ENCODE measurements at regions not wholly inside any gene's neighbourhood (a gene's known extent, or its start where the extent isn't known, plus 50 kb on each side); places are given as distances from the start of the nearest gene placed in this dataset.
"Not testable (repeated sequence)": the region's sequence is repeated elsewhere in the genome, so short reads cannot be mapped to it uniquely, and the experiment has no call there.

- in situ Hi-C loops (cut with MboI): no loop called here
- 14 to 17% methylated on average over 1 of the region's 1 CpG for WGBS, 2 experiments (ENCODE audit: low coverage in 1 of 2, low lambda C conversion rate in 2 of 2, missing lambda C conversion rate in 2 of 2)
These were observed 355.1 kb downstream of the KCNN2 start for GRCh38 chr5:114716955-114717354.

GRCh38 chr5:114704225-114704893 lies 342.5 kb downstream of the KCNN2 start:
- H3F3A ChIP-seq (ENCODE audit: insufficient read depth); H3K9ac ChIP-seq; H3K9me3 ChIP-seq (ENCODE audit: low read depth); DNase-seq; H3K27me3 ChIP-seq (replicated peaks; ENCODE audit: insufficient read depth); H3K4me2 ChIP-seq (ENCODE audit: unreplicated experiment); H3K4me1 ChIP-seq (ENCODE audit: insufficient read depth); H3K4me3 ChIP-seq; H3K79me2 ChIP-seq (ENCODE audit: insufficient read depth); H3K36me3 ChIP-seq (ENCODE audit: low read depth); in situ Hi-C loops (cut with MboI); H4K20me1 ChIP-seq (ENCODE audit: insufficient read depth); H2AFZ ChIP-seq; H3K27ac ChIP-seq; H3K9me2 ChIP-seq (ENCODE audit: insufficient read depth): not testable (repeated sequence)
- 64 to 71% methylated on average over 18 to 31 of the region's 31 CpGs for WGBS, 2 experiments (ENCODE audit: low coverage in 1 of 2, low lambda C conversion rate in 2 of 2, missing lambda C conversion rate in 2 of 2)

More at GRCh38 chr5:114716955-114717354, 355.1 kb downstream of the KCNN2 start:
- H3K4me2 ChIP-seq (ENCODE audit: unreplicated experiment): no peak overlapping the region
- H3K27ac ChIP-seq: no peak overlapping the region
- TF ChIP-seq EZH2phosphoT487 (IDR thresholded peaks at IDR 0.05; ENCODE audit: insufficient read depth, low read depth) (no peak), EZH2 (IDR thresholded peaks at IDR 0.05; ENCODE audit: insufficient read depth, poor library complexity, severe bottlenecking) (no peak)
- DNase-seq: no peak
- no peak overlapping the region for H2AFZ ChIP-seq
- H3K4me1 ChIP-seq (ENCODE audit: insufficient read depth): no peaks in the 10 kb centered on the region
- H3K9me3 ChIP-seq (ENCODE audit: low read depth): no peaks in the 10 kb centered on the region
- H3K9ac ChIP-seq: no peak overlapping the region
- no peaks in the 10 kb centered on the region for H3K79me2 ChIP-seq (ENCODE audit: insufficient read depth)
- no peaks in the 10 kb centered on the region for H4K20me1 ChIP-seq (ENCODE audit: insufficient read depth)
- H3K36me3 ChIP-seq (ENCODE audit: low read depth): no peaks in the 10 kb centered on the region
- H3F3A ChIP-seq (ENCODE audit: insufficient read depth): no peaks in the 10 kb centered on the region
- H3K27me3 ChIP-seq (replicated peaks; ENCODE audit: insufficient read depth): no peaks in the 10 kb centered on the region
- no peaks in the 10 kb centered on the region for H3K9me2 ChIP-seq (ENCODE audit: insufficient read depth)
- no peak overlapping the region for H3K4me3 ChIP-seq

GRCh38 chr5:114702731-114703130 lies 340.9 kb downstream of the KCNN2 start:
- H4K20me1 ChIP-seq (ENCODE audit: insufficient read depth): no peaks in the 10 kb centered on the region
- WGBS, 2 experiments (ENCODE audit: low coverage in 1 of 2, low lambda C conversion rate in 2 of 2, missing lambda C conversion rate in 2 of 2): 5 to 10% methylated on average over 1 of the region's 1 CpG
- no peak overlapping the region for H3K9ac ChIP-seq
- H3K9me3 ChIP-seq (ENCODE audit: low read depth): no peaks in the 10 kb centered on the region
- no peaks in the 10 kb centered on the region for H3K36me3 ChIP-seq (ENCODE audit: low read depth)
- H3K79me2 ChIP-seq (ENCODE audit: insufficient read depth): no peaks in the 10 kb centered on the region
- DNase-seq: no peak
- no peaks in the 10 kb centered on the region for H3K9me2 ChIP-seq (ENCODE audit: insufficient read depth)
- no peaks in the 10 kb centered on the region for H3F3A ChIP-seq (ENCODE audit: insufficient read depth)
- no peaks in the 10 kb centered on the region for H3K27me3 ChIP-seq (replicated peaks; ENCODE audit: insufficient read depth)
- no peak overlapping the region for H3K27ac ChIP-seq
- H3K4me1 ChIP-seq (ENCODE audit: insufficient read depth): no peaks in the 10 kb centered on the region
- in situ Hi-C loops (cut with MboI): no loop called here
- no peak overlapping the region for H3K4me3 ChIP-seq
- H2AFZ ChIP-seq: no peak overlapping the region
- TF ChIP-seq EZH2 (IDR thresholded peaks at IDR 0.05; ENCODE audit: insufficient read depth, poor library complexity, severe bottlenecking) (no peak), EZH2phosphoT487 (IDR thresholded peaks at IDR 0.05; ENCODE audit: insufficient read depth, low read depth) (no peak)
- H3K4me2 ChIP-seq (ENCODE audit: unreplicated experiment): no peak overlapping the region

- Histone ChIP-seq H3K27me3 (replicated peaks; ENCODE audit: insufficient read depth) (no peaks in the 10 kb centered on the region), H3K27ac (no peak overlapping the region), H4K20me1 (ENCODE audit: insufficient read depth) (no peaks in the 10 kb centered on the region), H3K4me3 (no peak overlapping the region), H3F3A (ENCODE audit: insufficient read depth) (no peaks in the 10 kb centered on the region), H2AFZ (no peak overlapping the region), H3K4me1 (ENCODE audit: insufficient read depth) (no peaks in the 10 kb centered on the region), H3K79me2 (ENCODE audit: insufficient read depth) (no peaks in the 10 kb centered on the region), H3K9me3 (ENCODE audit: low read depth) (no peaks in the 10 kb centered on the region), H3K4me2 (ENCODE audit: unreplicated experiment) (no peak overlapping the region), H3K9ac (no peak overlapping the region), H3K9me2 (ENCODE audit: insufficient read depth) (no peaks in the 10 kb centered on the region), H3K36me3 (ENCODE audit: low read depth) (no peaks in the 10 kb centered on the region)
- 16 to 18% methylated on average over 3 of the region's 3 CpGs for WGBS, 2 experiments (ENCODE audit: low coverage in 1 of 2, low lambda C conversion rate in 2 of 2, missing lambda C conversion rate in 2 of 2)
- no peak for DNase-seq
- no peak for TF ChIP-seq EZH2 (IDR thresholded peaks at IDR 0.05; ENCODE audit: insufficient read depth, poor library complexity, severe bottlenecking)
- in situ Hi-C loops (cut with MboI): no loop called here
These were observed 340.3 kb downstream of the KCNN2 start for GRCh38 chr5:114702136-114702535.

- Histone ChIP-seq H4K20me1 (ENCODE audit: insufficient read depth) (no peaks in the 10 kb centered on the region), H3K9me3 (ENCODE audit: low read depth) (no peaks in the 10 kb centered on the region), H3K9me2 (ENCODE audit: insufficient read depth) (no peaks in the 10 kb centered on the region), H3K27ac (no peak overlapping the region), H3K4me3 (no peak overlapping the region), H3K9ac (no peak overlapping the region), H3K4me2 (ENCODE audit: unreplicated experiment) (no peak overlapping the region), H3F3A (ENCODE audit: insufficient read depth) (no peaks in the 10 kb centered on the region), H3K79me2 (ENCODE audit: insufficient read depth) (no peaks in the 10 kb centered on the region), H3K4me1 (ENCODE audit: insufficient read depth) (no peaks in the 10 kb centered on the region), H3K36me3 (ENCODE audit: low read depth) (no peaks in the 10 kb centered on the region), H2AFZ (no peak overlapping the region), H3K27me3 (replicated peaks; ENCODE audit: insufficient read depth) (no peaks in the 10 kb centered on the region)
- TF ChIP-seq EZH2 (IDR thresholded peaks at IDR 0.05; ENCODE audit: insufficient read depth, poor library complexity, severe bottlenecking) (no peak), EZH2phosphoT487 (IDR thresholded peaks at IDR 0.05; ENCODE audit: insufficient read depth, low read depth) (no peak)
- 10 to 15% methylated on average over 3 of the region's 3 CpGs for WGBS, 2 experiments (ENCODE audit: low coverage in 1 of 2, low lambda C conversion rate in 2 of 2, missing lambda C conversion rate in 2 of 2)
- DNase-seq: no peak
- in situ Hi-C loops (cut with MboI): no loop called here
These were observed 339.0 kb downstream of the KCNN2 start for GRCh38 chr5:114700823-114701222.

Measured in GM23248 (cell line).